HG03196 (cell line): ENCODE measurements at regions not wholly inside any gene's neighbourhood (a gene's known extent, or its start where the extent isn't known, plus 50 kb on each side); places are given as distances from the start of the nearest gene placed in this dataset.
"Not testable (repeated sequence)": the region's sequence is repeated elsewhere in the genome, so short reads cannot be mapped to it uniquely, and the experiment has no call there.

Experiments used
- ATAC-seq: cut with Tn5 transposase; IDR thresholded peaks from one replicate; pipeline ENCODE4 v1.9.1; 2021; ENCODE audit not compliant: unreplicated experiment

GRCh38 chr9:87041553-87042235, 94.4 kb upstream of the GAS1 start:
- ATAC-seq = not testable (repeated sequence)

- ATAC-seq = not testable (repeated sequence)
Observed at GRCh38 chr9:87049929-87050608, 102.8 kb upstream of the GAS1 start.

DNA sequence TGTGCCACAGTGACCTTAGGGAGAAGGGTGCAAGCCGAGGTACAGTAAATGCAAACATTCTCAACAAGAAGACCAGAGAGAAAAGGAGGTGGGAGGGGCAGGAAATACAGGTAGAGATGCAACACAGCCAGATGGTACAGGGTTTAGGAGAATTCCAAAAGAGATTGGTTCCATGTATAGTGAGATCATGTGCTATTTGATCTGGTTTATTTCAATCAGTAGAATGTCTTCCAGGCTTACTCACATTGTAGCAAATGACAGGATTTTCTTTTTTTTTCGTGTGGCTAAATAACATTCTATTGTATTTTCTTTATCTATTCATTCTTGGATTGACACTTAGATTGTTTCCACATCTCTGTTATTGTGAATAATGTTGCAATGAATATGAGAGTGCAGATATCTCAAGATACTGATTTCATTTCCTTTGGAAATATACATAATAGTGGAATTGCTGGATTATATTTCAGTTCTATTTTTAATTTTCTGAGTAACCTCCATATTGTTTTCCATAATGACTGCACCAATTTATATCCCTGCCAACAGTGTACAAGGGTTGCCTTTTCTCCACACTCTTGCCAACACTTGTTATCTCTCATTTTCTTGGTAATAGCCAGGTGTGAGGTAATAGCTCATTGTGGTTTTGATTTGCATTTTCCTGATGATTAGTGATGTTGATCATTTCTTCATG, 107.8 kb upstream of the GAS1 start:
- ATAC-seq = no peak

DNA sequence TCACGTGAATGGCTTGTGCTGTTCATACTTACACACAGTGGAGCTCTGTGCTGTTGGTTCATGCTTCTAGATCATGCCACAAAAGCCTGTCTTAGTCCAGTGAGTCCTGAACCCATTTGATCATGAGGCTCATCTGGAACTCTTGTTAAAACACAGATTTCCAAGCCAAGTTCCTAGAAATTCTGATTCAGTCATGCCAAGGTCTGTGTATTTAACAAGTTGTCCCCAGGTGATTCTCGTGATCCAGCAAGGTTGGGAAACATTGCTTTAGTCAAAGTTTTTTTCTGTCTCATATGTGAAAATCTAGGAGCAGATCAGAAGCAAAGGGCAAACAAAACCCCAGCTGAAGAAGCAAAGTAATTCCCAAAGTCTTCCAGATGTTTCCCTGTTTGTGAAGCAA, 112.5 kb upstream of the GAS1 start:
- no peak for ATAC-seq

DNA sequence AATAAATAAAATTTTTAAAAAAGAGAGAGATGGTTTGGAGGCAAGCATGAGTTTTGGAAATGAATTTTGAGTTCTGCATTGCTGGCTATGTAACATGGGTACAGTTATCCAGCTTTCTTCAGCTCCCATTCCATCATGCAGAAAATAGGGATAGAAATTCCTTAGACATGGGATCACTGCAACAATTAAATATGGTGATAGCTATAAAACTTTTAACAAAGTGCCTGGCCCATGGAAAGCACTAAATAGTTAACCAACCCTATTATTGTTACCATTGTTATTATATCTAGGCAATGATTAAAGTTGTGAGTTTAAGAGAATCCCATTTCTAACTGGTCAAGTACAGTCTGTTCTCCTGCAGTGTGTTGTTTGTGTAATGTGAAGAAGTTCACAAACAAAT, 115.4 kb upstream of the GAS1 start:
- no peak for ATAC-seq

- no peak for ATAC-seq
Observed at GRCh38 chr9:87063246-87063645, 115.9 kb upstream of the GAS1 start.

GRCh38 chr9:87063871-87064270, 116.6 kb upstream of the GAS1 start:
- ATAC-seq = no peak

GRCh38 chr9:87064311-87064710, 117.0 kb upstream of the GAS1 start:
- no peak for ATAC-seq

- no peak for ATAC-seq
Observed at GRCh38 chr9:87065981-87066380, 118.7 kb upstream of the GAS1 start.

GRCh38 chr9:87067426-87067825, 120.1 kb upstream of the GAS1 start:
- ATAC-seq = no peak

GRCh38 chr9:87068177-87068840, 121.0 kb upstream of the GAS1 start:
- no peak for ATAC-seq

GRCh38 chr9:87069690-87070089, 122.4 kb upstream of the GAS1 start:
- no peak for ATAC-seq

GRCh38 chr9:87070336-87070735, 123.0 kb upstream of the GAS1 start:
- no peak for ATAC-seq

DNA sequence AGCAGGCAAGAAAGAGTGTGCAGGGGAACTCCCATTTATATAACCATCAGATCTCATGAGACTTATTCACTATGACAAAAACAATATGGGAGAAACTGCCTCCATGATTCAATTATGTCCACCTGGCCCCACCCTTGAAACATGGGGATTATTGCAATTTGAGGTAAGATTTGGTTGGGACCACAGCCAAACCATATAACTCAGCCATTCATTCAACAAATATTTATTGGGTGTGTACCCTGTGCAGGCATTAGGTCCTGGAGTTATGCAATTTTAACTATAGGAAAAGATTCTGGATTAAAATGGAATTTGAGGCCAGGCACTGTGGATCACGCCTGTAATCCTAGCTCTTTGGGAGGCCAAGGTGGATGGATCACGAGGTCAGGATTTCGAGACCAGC, 124.2 kb upstream of the GAS1 start:
- no peak for ATAC-seq

DNA sequence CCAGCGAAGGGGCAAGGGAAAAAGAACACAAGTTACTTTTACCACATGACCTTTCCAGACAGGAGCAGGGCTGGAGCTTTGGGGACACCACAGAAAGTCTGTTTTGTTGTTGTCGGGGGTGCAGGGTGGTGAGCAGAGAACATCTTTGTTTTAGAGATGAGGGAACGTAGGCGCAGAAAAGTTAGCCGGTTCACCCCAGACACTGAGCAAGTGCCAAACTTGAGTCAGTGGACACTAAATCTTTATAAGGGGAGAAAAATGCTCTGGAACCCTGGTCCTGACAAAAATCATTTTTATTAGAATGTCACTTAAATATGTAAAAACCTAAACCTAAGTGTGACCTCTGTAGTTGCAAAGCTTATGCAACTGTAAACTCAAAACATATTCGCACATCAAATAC, 126.4 kb upstream of the GAS1 start:
- ATAC-seq = no peak

- ATAC-seq = no peak
Observed at GRCh38 chr9:87075537-87075936, 128.2 kb upstream of the GAS1 start.

DNA sequence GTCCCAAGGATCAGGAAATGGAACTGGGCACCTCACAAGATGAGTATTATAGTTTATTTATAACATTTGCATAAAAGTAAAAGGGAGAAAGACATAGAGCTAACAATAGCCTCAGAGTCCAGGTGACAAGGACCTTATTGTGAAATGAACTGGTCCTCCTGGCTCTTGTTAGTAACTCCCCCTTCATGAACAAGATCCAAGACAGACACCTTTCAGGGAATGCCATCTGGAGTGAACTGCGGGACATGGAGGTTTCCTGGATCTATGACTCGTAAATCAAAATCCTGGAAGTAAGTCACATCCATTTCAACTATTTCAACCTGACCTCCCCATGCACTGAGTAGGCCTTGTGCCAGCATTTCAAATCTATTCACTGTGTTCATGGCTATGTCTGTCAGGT, 129.5 kb upstream of the GAS1 start:
- ATAC-seq = no peak

GRCh38 chr9:87077986-87078385, 130.7 kb upstream of the GAS1 start:
- ATAC-seq = no peak

DNA sequence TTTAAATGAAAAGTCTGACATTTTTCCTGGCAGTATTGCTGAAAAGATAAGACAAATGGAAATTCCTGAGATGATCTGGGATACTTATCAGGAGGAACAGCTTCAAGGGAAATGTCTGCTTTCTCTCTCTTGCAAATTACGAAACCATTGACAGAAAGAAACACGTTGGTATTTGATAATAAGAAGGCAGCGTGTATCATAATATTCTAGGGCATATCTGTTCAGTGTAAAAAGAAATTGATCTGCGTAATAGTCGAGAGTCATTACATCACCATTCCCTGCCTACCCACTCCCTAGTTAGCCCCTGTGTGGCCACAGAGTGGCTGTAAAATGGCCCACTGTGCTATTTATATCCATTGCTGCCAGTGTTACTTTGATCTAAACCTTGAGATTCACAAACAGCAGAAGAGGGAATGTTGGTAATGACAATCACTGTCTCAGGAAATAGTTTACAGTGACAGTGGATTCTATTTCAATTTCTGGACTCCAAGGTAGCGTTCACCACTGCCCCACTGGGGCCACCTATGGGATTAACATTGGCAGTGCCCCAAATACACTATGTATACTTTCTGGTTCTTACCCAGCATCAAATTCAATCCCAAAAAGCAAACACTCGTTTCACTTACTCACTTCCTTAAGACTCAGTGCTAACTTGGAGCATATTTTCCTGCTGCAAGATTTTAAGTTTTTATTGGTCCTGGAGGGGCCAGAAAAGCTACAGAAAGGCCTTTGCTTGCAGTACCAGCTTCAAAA, 133.4 kb upstream of the GAS1 start:
- ATAC-seq = no peak

GRCh38 chr9:87081503-87081902, 134.2 kb upstream of the GAS1 start:
- no peak for ATAC-seq

DNA sequence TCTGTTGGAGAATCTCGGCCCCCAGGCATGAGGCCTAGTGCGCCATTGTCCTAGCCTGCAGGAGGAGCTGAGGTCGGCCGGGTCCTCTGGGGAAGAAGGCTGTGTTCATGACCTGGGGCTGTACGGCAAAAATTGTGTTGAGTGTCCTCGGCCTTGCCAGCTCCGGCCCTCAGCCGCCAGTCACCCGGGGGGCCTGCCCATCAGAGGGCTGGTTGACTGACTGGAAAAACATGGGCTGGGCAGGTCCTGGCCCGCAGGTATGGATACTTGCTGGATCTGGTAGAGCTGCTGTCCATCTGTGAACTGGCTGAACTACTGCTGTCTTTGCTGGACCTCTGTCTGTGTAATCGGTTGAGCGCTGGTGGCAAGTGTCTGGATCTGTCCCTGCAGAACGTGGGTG, 136.7 kb upstream of the GAS1 start:
- ATAC-seq = no peak
